PC-9 (cell line): ENCODE measurements at regions not wholly inside any gene's neighbourhood (a gene's known extent, or its start where the extent isn't known, plus 50 kb on each side); places are given as distances from the start of the nearest gene placed in this dataset.

Experiments
- EZH2 ChIP-seq: fragments of 200-600 bp; sonication (generic); IDR thresholded peaks from 2 replicates; pipeline ENCODE4 v1.8.0; 2017; ENCODE audit warnings: antibody characterized with exemption, low read depth
- TF ChIP-seq, protein P1 (sequence below): fragments of 200-600 bp; sonication (generic); conservative IDR thresholded peaks from 2 replicates; pipeline ENCODE4 v1.6.1; 2017; ENCODE audit warnings: mixed run types, antibody characterized with exemption, mild to moderate bottlenecking, moderate library complexity

GRCh38 chr15:96089405-96090058, 241.0 kb upstream of the NR2F2 start:
- TF ChIP-seq, protein P1, sequence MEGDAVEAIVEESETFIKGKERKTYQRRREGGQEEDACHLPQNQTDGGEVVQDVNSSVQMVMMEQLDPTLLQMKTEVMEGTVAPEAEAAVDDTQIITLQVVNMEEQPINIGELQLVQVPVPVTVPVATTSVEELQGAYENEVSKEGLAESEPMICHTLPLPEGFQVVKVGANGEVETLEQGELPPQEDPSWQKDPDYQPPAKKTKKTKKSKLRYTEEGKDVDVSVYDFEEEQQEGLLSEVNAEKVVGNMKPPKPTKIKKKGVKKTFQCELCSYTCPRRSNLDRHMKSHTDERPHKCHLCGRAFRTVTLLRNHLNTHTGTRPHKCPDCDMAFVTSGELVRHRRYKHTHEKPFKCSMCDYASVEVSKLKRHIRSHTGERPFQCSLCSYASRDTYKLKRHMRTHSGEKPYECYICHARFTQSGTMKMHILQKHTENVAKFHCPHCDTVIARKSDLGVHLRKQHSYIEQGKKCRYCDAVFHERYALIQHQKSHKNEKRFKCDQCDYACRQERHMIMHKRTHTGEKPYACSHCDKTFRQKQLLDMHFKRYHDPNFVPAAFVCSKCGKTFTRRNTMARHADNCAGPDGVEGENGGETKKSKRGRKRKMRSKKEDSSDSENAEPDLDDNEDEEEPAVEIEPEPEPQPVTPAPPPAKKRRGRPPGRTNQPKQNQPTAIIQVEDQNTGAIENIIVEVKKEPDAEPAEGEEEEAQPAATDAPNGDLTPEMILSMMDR: no peak
- TF ChIP-seq EZH2: no peak
